Mesendoderm (in vitro differentiated cells): ENCODE measurements at regions not wholly inside any gene's neighbourhood (a gene's known extent, or its start where the extent isn't known, plus 50 kb on each side); places are given as distances from the start of the nearest gene placed in this dataset.

ENCODE experiments used
- DNase-seq: peaks from one replicate; pipeline ENCODE4 v3.0.0; 2013
- H2AK5ac ChIP-seq: 2 replicates; pipeline ENCODE4 v1.6.1; 2013; ENCODE audit warnings: low read length, inconsistent platforms
- H2BK120ac ChIP-seq: 2 replicates; pipeline ENCODE4 v1.6.1; 2013; ENCODE audit warnings: low read depth, mild to moderate bottlenecking, low read length, moderate library complexity, mixed read lengths
- H2BK15ac ChIP-seq: replicated peaks from 2 replicates; pipeline ENCODE4 v1.6.1; 2013; ENCODE audit warnings: low read depth, mild to moderate bottlenecking, moderate library complexity
- H2BK5ac ChIP-seq: 2 replicates; pipeline ENCODE4 v1.6.1; 2013; ENCODE audit warnings: low read length, inconsistent platforms
- H3K18ac ChIP-seq: 2 replicates; pipeline ENCODE4 v1.6.1; 2013; ENCODE audit warnings: mild to moderate bottlenecking, low read length, mixed read lengths
- H3K23ac ChIP-seq: one replicate; pipeline ENCODE4 v1.6.1; 2013; ENCODE audit warnings: low read length
- H3K27ac ChIP-seq: 2 replicates; pipeline ENCODE4 v1.5.1; 2013; ENCODE audit warnings: low read depth, mild to moderate bottlenecking, inconsistent platforms, low read length, moderate library complexity
- H3K27me3 ChIP-seq: 2 replicates; pipeline ENCODE4 v1.6.1; 2013; ENCODE audit warnings: low read length, control low read depth, mild to moderate bottlenecking, inconsistent platforms; ENCODE audit not compliant: insufficient read depth, poor library complexity
- H3K36me3 ChIP-seq: 2 replicates; pipeline ENCODE4 v1.6.1; 2013; ENCODE audit warnings: low read length, inconsistent platforms; ENCODE audit not compliant: control insufficient read depth, insufficient read depth
- H3K4ac ChIP-seq: one replicate; pipeline ENCODE4 v1.6.1; 2013; ENCODE audit warnings: low read depth, mild to moderate bottlenecking, low read length, moderate library complexity
- H3K4me1 ChIP-seq: 2 replicates; pipeline ENCODE4 v1.6.1; 2013; ENCODE audit warnings: low read depth, low read length, inconsistent platforms; ENCODE audit not compliant: control insufficient read depth
- H3K4me2 ChIP-seq: 2 replicates; pipeline ENCODE4 v1.6.1; 2013; ENCODE audit warnings: low read length
- H3K4me3 ChIP-seq: 2 replicates; pipeline ENCODE4 v1.5.1; 2013; ENCODE audit warnings: mild to moderate bottlenecking, low read length
- H3K56ac ChIP-seq: one replicate; pipeline ENCODE4 v1.6.1; 2013; ENCODE audit warnings: low read length
- H3K79me1 ChIP-seq: 2 replicates; pipeline ENCODE4 v1.6.1; 2013; ENCODE audit warnings: low read length, inconsistent platforms
- H3K79me2 ChIP-seq: 2 replicates; pipeline ENCODE4 v1.6.1; 2013; ENCODE audit warnings: mild to moderate bottlenecking, low read length; ENCODE audit not compliant: control insufficient read depth, insufficient read depth
- H3K9ac ChIP-seq: 2 replicates; pipeline ENCODE4 v1.6.1; 2013; ENCODE audit warnings: low read length, inconsistent platforms
- H4K5ac ChIP-seq: one replicate; pipeline ENCODE4 v1.6.1; 2013; ENCODE audit warnings: low read length
- H4K8ac ChIP-seq: one replicate; pipeline ENCODE4 v1.6.1; 2013; ENCODE audit warnings: low read depth, mild to moderate bottlenecking, control low read depth, low read length, moderate library complexity
- WGBS: extraction: QIAGEN DNeasy Blood & Tissue Kit; methylation state at CpG from one replicate; pipeline ENCODE4 v1.1.7; 2013; ENCODE audit warnings: low lambda C conversion rate, missing lambda C conversion rate; ENCODE audit not compliant: insufficient coverage; ENCODE audit errors: extremely low coverage; 5-methylcytosine and 5-hydroxymethylcytosine counted together

DNA sequence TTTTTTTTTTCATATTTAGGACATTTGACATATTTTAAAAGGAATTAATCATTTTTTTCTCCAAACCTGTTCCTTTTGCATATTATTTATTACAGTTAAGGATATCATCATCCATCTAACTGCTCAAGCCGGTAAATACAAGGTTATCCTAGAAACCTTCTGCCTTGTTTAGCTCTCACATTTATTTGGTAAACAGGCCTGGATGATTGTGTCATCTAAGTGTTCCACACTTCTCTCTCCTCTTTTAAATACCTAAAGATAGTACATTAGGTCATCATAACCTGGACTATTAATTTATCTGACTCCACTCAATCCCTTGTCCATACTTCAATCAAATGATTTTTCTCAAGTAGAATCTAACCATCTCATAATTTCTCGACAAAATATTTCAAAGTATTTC is 511.7 kb upstream of the KLHL1 start:
- 100% methylated on average over 1 of the region's 2 CpGs for WGBS
- Histone ChIP-seq H3K27ac (no peak overlapping the region), H4K5ac (no peak overlapping the region), H4K8ac (no peak overlapping the region), H3K18ac (no peak overlapping the region), H3K27me3 (no peaks in the 10 kb centered on the region), H3K36me3 (no peaks in the 10 kb centered on the region), H3K4me1 (no peaks in the 10 kb centered on the region), H2BK5ac (no peak overlapping the region), H3K4me2 (no peak overlapping the region), H2AK5ac (no peak overlapping the region), H3K4ac (no peak overlapping the region), H3K79me1 (no peaks in the 10 kb centered on the region), H3K4me3 (no peak overlapping the region), H2BK120ac (no peak overlapping the region), H2BK15ac (no peak overlapping the region), H3K56ac (no peak overlapping the region), H3K23ac (no peak overlapping the region), H3K9ac (no peak overlapping the region), H3K79me2 (no peaks in the 10 kb centered on the region)
- DNase-seq: no peak

DNA sequence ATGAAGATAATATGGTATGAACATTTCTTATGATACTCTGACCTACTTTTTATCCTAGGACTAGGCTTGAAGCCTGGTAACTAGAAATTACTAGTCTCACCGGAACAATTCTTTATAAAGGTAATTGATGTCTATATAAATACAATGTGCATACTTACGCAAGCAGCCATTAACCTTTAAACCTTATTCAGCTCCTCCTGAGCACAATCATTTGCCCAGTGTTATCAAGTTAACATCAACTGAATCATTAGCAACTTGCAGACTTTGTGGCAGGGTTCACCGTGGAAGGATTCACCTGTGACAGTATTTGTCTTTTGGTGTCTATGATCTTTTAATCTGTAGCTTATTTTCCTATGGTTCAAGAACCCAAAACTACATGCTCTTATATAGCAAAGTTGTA is 508.6 kb upstream of the KLHL1 start:
- no peak overlapping the region for H3K23ac ChIP-seq
- H3K79me1 ChIP-seq: no peaks in the 10 kb centered on the region
- H3K56ac ChIP-seq: no peak overlapping the region
- no peak overlapping the region for H4K8ac ChIP-seq
- H3K79me2 ChIP-seq: no peaks in the 10 kb centered on the region
- no peak for DNase-seq
- no peak overlapping the region for H3K9ac ChIP-seq
- H2BK15ac ChIP-seq: no peak overlapping the region
- H3K4me3 ChIP-seq: no peak overlapping the region
- no peak overlapping the region for H2BK5ac ChIP-seq
- H3K27ac ChIP-seq: no peak overlapping the region
- H3K36me3 ChIP-seq: no peaks in the 10 kb centered on the region
- H4K5ac ChIP-seq: no peak overlapping the region
- H3K4me2 ChIP-seq: no peak overlapping the region
- no peak overlapping the region for H2BK120ac ChIP-seq
- H3K4ac ChIP-seq: no peak overlapping the region
- no peaks in the 10 kb centered on the region for H3K4me1 ChIP-seq
- no CpG with 5 or more reads among the region's 3 CpGs for WGBS
- H3K27me3 ChIP-seq: no peaks in the 10 kb centered on the region
- no peak overlapping the region for H2AK5ac ChIP-seq
- H3K18ac ChIP-seq: no peak overlapping the region

DNA sequence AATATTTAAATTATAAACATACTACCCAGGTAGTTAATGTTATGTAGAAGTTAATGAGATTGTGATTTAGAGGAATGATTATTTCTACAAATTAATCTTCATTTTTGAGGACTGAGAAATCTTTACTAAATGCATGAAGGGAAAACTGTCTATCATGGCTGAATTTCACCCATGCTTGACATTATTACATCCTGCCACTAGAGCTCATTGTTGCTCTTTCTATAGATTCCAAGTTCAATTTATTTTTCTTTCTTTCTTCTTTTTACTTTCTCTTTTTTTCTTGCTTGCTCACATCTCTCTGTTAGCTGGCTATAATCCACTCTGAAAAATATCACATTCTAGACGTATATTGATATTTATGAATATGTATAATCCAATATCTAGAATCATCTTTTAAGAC is 505.0 kb upstream of the KLHL1 start:
- no peaks in the 10 kb centered on the region for H3K27me3 ChIP-seq
- no peak overlapping the region for H3K27ac ChIP-seq
- no peak overlapping the region for H2BK120ac ChIP-seq
- no peaks in the 10 kb centered on the region for H3K79me2 ChIP-seq
- DNase-seq: no peak
- H3K4me2 ChIP-seq: no peak overlapping the region
- no peak overlapping the region for H3K4me3 ChIP-seq
- no peak overlapping the region for H4K8ac ChIP-seq
- H4K5ac ChIP-seq: no peak overlapping the region
- H2AK5ac ChIP-seq: no peak overlapping the region
- WGBS: no CpG with 5 or more reads among the region's 1 CpG
- no peak overlapping the region for H3K56ac ChIP-seq
- H3K18ac ChIP-seq: no peak overlapping the region
- no peak overlapping the region for H2BK5ac ChIP-seq
- H2BK15ac ChIP-seq: no peak overlapping the region
- no peaks in the 10 kb centered on the region for H3K4me1 ChIP-seq
- H3K36me3 ChIP-seq: no peaks in the 10 kb centered on the region
- H3K4ac ChIP-seq: no peak overlapping the region
- H3K79me1 ChIP-seq: no peaks in the 10 kb centered on the region
- no peak overlapping the region for H3K9ac ChIP-seq
- no peak overlapping the region for H3K23ac ChIP-seq

DNA sequence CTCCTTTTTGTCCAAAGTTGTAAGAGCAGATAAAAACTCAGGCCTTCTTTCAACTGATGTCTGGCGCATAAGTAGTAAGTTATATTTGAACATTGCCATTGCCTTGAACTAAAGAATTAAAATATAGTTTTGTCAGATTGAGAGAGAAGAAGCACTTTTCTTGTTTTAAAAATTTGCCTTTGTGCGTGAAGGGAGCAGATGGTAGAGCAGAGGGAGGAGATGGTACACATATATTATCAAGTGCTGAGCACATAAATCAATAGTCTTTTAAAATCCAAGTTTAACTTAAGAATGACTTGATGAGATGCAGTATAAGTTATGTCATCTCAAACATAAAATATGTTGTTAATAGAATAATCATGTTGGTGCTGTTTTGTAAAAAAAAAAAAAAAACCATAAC is 504.6 kb upstream of the KLHL1 start:
- Histone ChIP-seq H4K8ac (no peak overlapping the region), H2BK120ac (no peak overlapping the region), H2AK5ac (no peak overlapping the region), H3K27me3 (no peaks in the 10 kb centered on the region), H3K79me1 (no peaks in the 10 kb centered on the region), H3K4ac (no peak overlapping the region), H3K36me3 (no peaks in the 10 kb centered on the region), H3K23ac (no peak overlapping the region), H3K4me2 (no peak overlapping the region), H3K27ac (no peak overlapping the region), H3K56ac (no peak overlapping the region), H4K5ac (no peak overlapping the region), H3K18ac (no peak overlapping the region), H3K9ac (no peak overlapping the region), H2BK5ac (no peak overlapping the region), H3K79me2 (no peaks in the 10 kb centered on the region), H3K4me1 (no peaks in the 10 kb centered on the region), H3K4me3 (no peak overlapping the region), H2BK15ac (no peak overlapping the region)
- WGBS: no CpG with 5 or more reads among the region's 2 CpGs
- no peak for DNase-seq

DNA sequence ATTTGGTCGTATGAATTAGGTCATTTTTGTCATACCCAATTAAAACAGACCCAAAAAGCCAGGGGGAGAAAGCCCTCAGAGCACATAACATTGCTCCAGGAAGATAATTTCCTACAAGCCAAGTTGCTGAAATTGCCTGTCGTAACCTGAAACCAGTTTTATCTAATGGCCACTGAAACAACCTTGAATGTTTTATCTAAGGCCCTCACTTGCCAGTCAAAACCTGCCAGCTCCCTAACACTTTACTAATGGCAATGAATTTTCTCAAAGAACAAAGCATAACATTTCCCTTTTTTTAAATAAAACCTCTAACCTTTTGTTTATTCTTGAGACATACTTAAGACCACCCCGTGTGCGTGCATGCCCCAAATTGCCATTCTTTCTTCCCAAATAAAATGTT is 496.2 kb upstream of the KLHL1 start:
- Histone ChIP-seq H3K79me2 (no peaks in the 10 kb centered on the region), H3K27me3 (no peaks in the 10 kb centered on the region), H3K4ac (no peak overlapping the region), H2BK5ac (no peak overlapping the region), H3K18ac (no peak overlapping the region), H3K4me3 (no peak overlapping the region), H3K4me2 (no peak overlapping the region), H3K4me1 (no peaks in the 10 kb centered on the region), H3K23ac (no peak overlapping the region), H3K79me1 (no peaks in the 10 kb centered on the region), H4K5ac (no peak overlapping the region), H3K9ac (no peak overlapping the region), H3K36me3 (no peaks in the 10 kb centered on the region), H3K27ac (no peak overlapping the region), H2BK15ac (no peak overlapping the region), H4K8ac (no peak overlapping the region), H2BK120ac (no peak overlapping the region), H3K56ac (no peak overlapping the region), H2AK5ac (no peak overlapping the region)
- no CpG with 5 or more reads among the region's 4 CpGs for WGBS
- DNase-seq: peak; percentile 58

DNA sequence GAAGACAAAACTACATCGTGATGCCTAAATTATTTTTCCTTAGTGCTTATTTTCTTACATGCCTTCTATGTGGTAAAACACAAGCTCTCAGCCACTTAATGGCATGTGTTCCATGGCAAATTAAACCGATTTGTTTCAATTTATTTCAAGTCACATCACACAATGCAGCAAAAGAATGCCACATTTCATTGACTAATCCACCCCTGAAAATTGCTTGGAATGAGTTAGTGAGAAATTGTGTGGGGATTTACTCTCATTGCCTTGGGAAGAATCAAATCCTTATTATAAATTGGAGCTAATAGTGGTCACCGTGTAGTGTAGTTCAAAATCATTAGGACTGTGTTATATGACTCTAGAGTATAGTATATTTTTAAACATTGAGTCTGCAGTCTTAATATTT is 485.5 kb upstream of the KLHL1 start:
- H3K79me1 ChIP-seq: no peaks in the 10 kb centered on the region
- H4K8ac ChIP-seq: no peak overlapping the region
- no peak overlapping the region for H3K56ac ChIP-seq
- no peak overlapping the region for H3K27ac ChIP-seq
- H2BK120ac ChIP-seq: no peak overlapping the region
- H3K4me1 ChIP-seq: no peaks in the 10 kb centered on the region
- H3K27me3 ChIP-seq: no peaks in the 10 kb centered on the region
- no peak overlapping the region for H2BK15ac ChIP-seq
- H3K4me2 ChIP-seq: no peak overlapping the region
- no peak overlapping the region for H3K18ac ChIP-seq
- no CpG with 5 or more reads among the region's 3 CpGs for WGBS
- no peak for DNase-seq
- no peak overlapping the region for H3K23ac ChIP-seq
- H3K4me3 ChIP-seq: no peak overlapping the region
- no peak overlapping the region for H3K4ac ChIP-seq
- no peak overlapping the region for H2BK5ac ChIP-seq
- H3K79me2 ChIP-seq: no peaks in the 10 kb centered on the region
- H4K5ac ChIP-seq: no peak overlapping the region
- no peaks in the 10 kb centered on the region for H3K36me3 ChIP-seq
- H2AK5ac ChIP-seq: no peak overlapping the region
- H3K9ac ChIP-seq: no peak overlapping the region
